Neural crest cell (in vitro differentiated cells): ENCODE measurements at regions not wholly inside any gene's neighbourhood (a gene's known extent, or its start where the extent isn't known, plus 50 kb on each side); places are given as distances from the start of the nearest gene placed in this dataset.

Experiments
- DNase-seq: peaks from one replicate; pipeline ENCODE4 v3.0.0; 2021; ENCODE audit warnings: low read depth, mixed read lengths, low spot score
- H3K27ac Mint-ChIP-seq: one replicate; pipeline ENCODE4 v1.8.0; 2021; ENCODE audit warnings: mild to moderate bottlenecking, mixed read lengths; ENCODE audit not compliant: unreplicated experiment
- H3K27me3 Mint-ChIP-seq: 2 replicates; pipeline ENCODE4 v1.8.0; 2021; ENCODE audit warnings: low read depth, mild to moderate bottlenecking, mixed read lengths
- H3K36me3 Mint-ChIP-seq: 2 replicates; pipeline ENCODE4 v1.8.0; 2021; ENCODE audit warnings: low read depth, mild to moderate bottlenecking, mixed read lengths
- H3K4me1 Mint-ChIP-seq: 2 replicates; pipeline ENCODE4 v1.8.0; 2021; ENCODE audit warnings: mixed read lengths
- H3K4me3 Mint-ChIP-seq: one replicate; pipeline ENCODE4 v1.8.0; 2021; ENCODE audit warnings: mild to moderate bottlenecking, mixed read lengths
- H3K9me3 Mint-ChIP-seq: 2 replicates; pipeline ENCODE4 v1.8.0; 2021; ENCODE audit warnings: mixed read lengths
- CTCF ChIP-seq: fragments of 200-600 bp; sonication (generic); conservative IDR thresholded peaks from 2 replicates; pipeline ENCODE4 v1.5.0; 2021; ENCODE audit warnings: antibody characterized with exemption, mild to moderate bottlenecking

GRCh38 chr6:66128656-66129055 lies 421.6 kb upstream of the EYS start:
- DNase-seq: no peak
- Mint-ChIP-seq H3K27me3 (no peaks in the 10 kb centered on the region), H3K27ac (no peak overlapping the region), H3K4me3 (no peak overlapping the region), H3K9me3 (peaks cover 2% of the 10 kb centered on the region), H3K4me1 (peaks cover 2% of the 10 kb centered on the region), H3K36me3 (no peaks in the 10 kb centered on the region)
- TF ChIP-seq CTCF: no peak

GRCh38 chr6:66128243-66128642 lies 421.2 kb upstream of the EYS start:
- Mint-ChIP-seq H3K4me1 (no peaks in the 10 kb centered on the region), H3K9me3 (no peaks in the 10 kb centered on the region), H3K27ac (peak overlapping the region; percentile 37), H3K36me3 (no peaks in the 10 kb centered on the region), H3K4me3 (no peak overlapping the region), H3K27me3 (no peaks in the 10 kb centered on the region)
- no peak for DNase-seq
- TF ChIP-seq CTCF: no peak

- H3K4me3 Mint-ChIP-seq: no peak overlapping the region
- no peak for TF ChIP-seq CTCF
- H3K27me3 Mint-ChIP-seq: no peaks in the 10 kb centered on the region
- no peaks in the 10 kb centered on the region for H3K4me1 Mint-ChIP-seq
- no peaks in the 10 kb centered on the region for H3K36me3 Mint-ChIP-seq
- DNase-seq: no peak
- H3K9me3 Mint-ChIP-seq: no peaks in the 10 kb centered on the region
- no peak overlapping the region for H3K27ac Mint-ChIP-seq
These were observed 420.0 kb upstream of the EYS start for GRCh38 chr6:66127061-66127460.

- H3K9me3 Mint-ChIP-seq: no peaks in the 10 kb centered on the region
- no peaks in the 10 kb centered on the region for H3K36me3 Mint-ChIP-seq
- no peak for DNase-seq
- H3K27ac Mint-ChIP-seq: peak overlapping the region; percentile 20
- no peak overlapping the region for H3K4me3 Mint-ChIP-seq
- no peaks in the 10 kb centered on the region for H3K4me1 Mint-ChIP-seq
- TF ChIP-seq CTCF: no peak
- no peaks in the 10 kb centered on the region for H3K27me3 Mint-ChIP-seq
These were observed 419.3 kb upstream of the EYS start for GRCh38 chr6:66126358-66126757.

GRCh38 chr6:66103954-66104353 lies 396.9 kb upstream of the EYS start:
- DNase-seq: no peak
- no peak overlapping the region for H3K4me3 Mint-ChIP-seq
- H3K4me1 Mint-ChIP-seq: peaks cover 6% of the 10 kb centered on the region
- peaks cover 11% of the 10 kb centered on the region for H3K9me3 Mint-ChIP-seq
- H3K27me3 Mint-ChIP-seq: no peaks in the 10 kb centered on the region
- peaks cover 6% of the 10 kb centered on the region for H3K36me3 Mint-ChIP-seq
- H3K27ac Mint-ChIP-seq: no peak overlapping the region
- TF ChIP-seq CTCF: no peak

- Mint-ChIP-seq H3K27ac (no peak overlapping the region), H3K4me1 (peaks cover 6% of the 10 kb centered on the region), H3K4me3 (no peak overlapping the region), H3K9me3 (peaks cover 15% of the 10 kb centered on the region), H3K27me3 (no peaks in the 10 kb centered on the region), H3K36me3 (peaks cover 9% of the 10 kb centered on the region)
- TF ChIP-seq CTCF: no peak
- DNase-seq: no peak
These were observed 396.3 kb upstream of the EYS start for GRCh38 chr6:66103354-66103753.
